ENCODE measurements at regions not wholly inside any gene's neighbourhood (a gene's known extent, or its start where the extent isn't known, plus 50 kb on each side); places are given as distances from the start of the nearest gene placed in this dataset.

- TF ChIP-seq FOS (IDR thresholded peaks at IDR 0.05; ENCODE audit: extremely low read depth, insufficient read length) (no peak), GABPA (tag; conservative IDR thresholded peaks at IDR 0.05; ENCODE audit: low read depth) (no peak), ZNF217 (CRISPR knock-in tag; IDR thresholded peaks at IDR 0.05) (no peak), KLF16 (IDR thresholded peaks at IDR 0.05) (no peak), FOXA1 (IDR thresholded peaks at IDR 0.05; ENCODE audit: borderline replicate concordance) (no peak), ZBTB1 (CRISPR knock-in tag; IDR thresholded peaks at IDR 0.05; ENCODE audit: borderline replicate concordance, low read depth) (no peak), EP300 (IDR thresholded peaks at IDR 0.05; ENCODE audit: low read length) (no peak), POLR2AphosphoS5 (IDR thresholded peaks at IDR 0.05; ENCODE audit: control insufficient read depth, insufficient read depth, low read depth, low read length) (no peak)
- TF ChIP-seq, protein P1, sequence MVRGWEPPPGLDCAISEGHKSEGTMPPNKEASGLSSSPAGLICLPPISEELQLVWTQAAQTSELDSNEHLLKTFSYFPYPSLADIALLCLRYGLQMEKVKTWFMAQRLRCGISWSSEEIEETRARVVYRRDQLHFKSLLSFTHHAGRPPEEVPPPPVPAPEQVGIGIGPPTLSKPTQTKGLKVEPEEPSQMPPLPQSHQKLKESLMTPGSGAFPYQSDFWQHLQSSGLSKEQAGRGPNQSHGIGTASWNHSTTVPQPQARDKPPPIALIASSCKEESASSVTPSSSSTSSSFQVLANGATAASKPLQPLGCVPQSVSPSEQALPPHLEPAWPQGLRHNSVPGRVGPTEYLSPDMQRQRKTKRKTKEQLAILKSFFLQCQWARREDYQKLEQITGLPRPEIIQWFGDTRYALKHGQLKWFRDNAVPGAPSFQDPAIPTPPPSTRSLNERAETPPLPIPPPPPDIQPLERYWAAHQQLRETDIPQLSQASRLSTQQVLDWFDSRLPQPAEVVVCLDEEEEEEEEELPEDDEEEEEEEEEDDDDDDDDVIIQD (CRISPR knock-in tag; IDR thresholded peaks at IDR 0.05): no peak
- TF ChIP-seq, protein P2, sequence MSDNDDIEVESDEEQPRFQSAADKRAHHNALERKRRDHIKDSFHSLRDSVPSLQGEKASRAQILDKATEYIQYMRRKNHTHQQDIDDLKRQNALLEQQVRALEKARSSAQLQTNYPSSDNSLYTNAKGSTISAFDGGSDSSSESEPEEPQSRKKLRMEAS (CRISPR knock-in tag; IDR thresholded peaks at IDR 0.05): no peak
- TF ChIP-seq, protein P3, sequence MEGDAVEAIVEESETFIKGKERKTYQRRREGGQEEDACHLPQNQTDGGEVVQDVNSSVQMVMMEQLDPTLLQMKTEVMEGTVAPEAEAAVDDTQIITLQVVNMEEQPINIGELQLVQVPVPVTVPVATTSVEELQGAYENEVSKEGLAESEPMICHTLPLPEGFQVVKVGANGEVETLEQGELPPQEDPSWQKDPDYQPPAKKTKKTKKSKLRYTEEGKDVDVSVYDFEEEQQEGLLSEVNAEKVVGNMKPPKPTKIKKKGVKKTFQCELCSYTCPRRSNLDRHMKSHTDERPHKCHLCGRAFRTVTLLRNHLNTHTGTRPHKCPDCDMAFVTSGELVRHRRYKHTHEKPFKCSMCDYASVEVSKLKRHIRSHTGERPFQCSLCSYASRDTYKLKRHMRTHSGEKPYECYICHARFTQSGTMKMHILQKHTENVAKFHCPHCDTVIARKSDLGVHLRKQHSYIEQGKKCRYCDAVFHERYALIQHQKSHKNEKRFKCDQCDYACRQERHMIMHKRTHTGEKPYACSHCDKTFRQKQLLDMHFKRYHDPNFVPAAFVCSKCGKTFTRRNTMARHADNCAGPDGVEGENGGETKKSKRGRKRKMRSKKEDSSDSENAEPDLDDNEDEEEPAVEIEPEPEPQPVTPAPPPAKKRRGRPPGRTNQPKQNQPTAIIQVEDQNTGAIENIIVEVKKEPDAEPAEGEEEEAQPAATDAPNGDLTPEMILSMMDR (IDR thresholded peaks at IDR 0.05 in 2 of 3, conservative IDR thresholded peaks at IDR 0.05 in 1 of 3; ENCODE audit: insufficient read depth in 2 of 3, low read depth in 1 of 3, low read length in 3 of 3): no peak
Observed at GRCh38 chr3:22620498-22620897, 582.6 kb upstream of the UBE2E2 start.
